Mesothelial cell of epicardium (in vitro differentiated cells): ENCODE measurements at regions not wholly inside any gene's neighbourhood (a gene's known extent, or its start where the extent isn't known, plus 50 kb on each side); places are given as distances from the start of the nearest gene placed in this dataset.
A peak's percentile ranks its signal among the peaks of the same experiment; 100 is the strongest.

ENCODE experiments used
- DNase-seq, 2 experiments: peaks; one replicate each; pipeline ENCODE4 v3.0.0; 2021; ENCODE audit warnings: low spot score in 2 of 2; ENCODE audit not compliant: unreplicated experiment in 2 of 2
- H3K27ac Mint-ChIP-seq: 2 replicates; pipeline ENCODE4 v1.8.0; 2021; ENCODE audit warnings: mixed read lengths
- H3K27me3 Mint-ChIP-seq: 2 replicates; pipeline ENCODE4 v1.8.0; 2021; ENCODE audit warnings: low read depth, mixed read lengths
- H3K36me3 Mint-ChIP-seq: 2 replicates; pipeline ENCODE4 v1.8.0; 2021; ENCODE audit warnings: mixed read lengths
- H3K4me1 Mint-ChIP-seq: 2 replicates; pipeline ENCODE4 v1.8.0; 2021; ENCODE audit warnings: mixed read lengths
- H3K4me3 Mint-ChIP-seq: 2 replicates; pipeline ENCODE4 v1.8.0; 2021; ENCODE audit warnings: mild to moderate bottlenecking, moderate library complexity, mixed read lengths
- H3K9me3 Mint-ChIP-seq: 2 replicates; pipeline ENCODE4 v1.8.0; 2021; ENCODE audit warnings: mixed read lengths
- TF ChIP-seq, protein P1 (sequence below): fragments of 200-600 bp; sonication (generic); IDR thresholded peaks from one replicate; pipeline ENCODE4 v1.5.0; 2021; ENCODE audit warnings: antibody characterized with exemption; ENCODE audit not compliant: unreplicated experiment

DNA sequence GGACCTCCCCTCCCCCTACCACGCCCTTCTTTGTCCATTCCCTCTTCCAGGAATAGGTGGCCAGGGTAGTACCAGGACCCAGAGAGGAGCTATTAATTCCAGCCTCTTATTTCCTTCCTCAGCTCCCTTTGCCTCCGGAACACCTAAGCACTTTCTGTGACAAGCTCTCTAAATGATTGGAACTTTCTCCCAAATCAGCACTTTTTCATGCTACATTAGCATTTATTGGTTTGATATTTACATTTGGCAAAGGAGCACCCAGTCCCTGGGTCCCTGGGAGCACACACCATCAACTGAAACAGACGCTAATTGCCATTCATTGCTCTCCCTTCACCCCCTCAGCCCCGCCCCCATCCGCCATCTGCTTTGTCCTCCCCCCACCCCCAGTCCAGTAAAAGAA is 182.0 kb upstream of the BCOR start:
- Mint-ChIP-seq H3K9me3 (peaks cover 22% of the 10 kb centered on the region), H3K4me3 (no peak overlapping the region), H3K27me3 (no peaks in the 10 kb centered on the region), H3K4me1 (no peaks in the 10 kb centered on the region), H3K36me3 (peaks cover 1% of the 10 kb centered on the region), H3K27ac (no peak overlapping the region)
- TF ChIP-seq, protein P1, sequence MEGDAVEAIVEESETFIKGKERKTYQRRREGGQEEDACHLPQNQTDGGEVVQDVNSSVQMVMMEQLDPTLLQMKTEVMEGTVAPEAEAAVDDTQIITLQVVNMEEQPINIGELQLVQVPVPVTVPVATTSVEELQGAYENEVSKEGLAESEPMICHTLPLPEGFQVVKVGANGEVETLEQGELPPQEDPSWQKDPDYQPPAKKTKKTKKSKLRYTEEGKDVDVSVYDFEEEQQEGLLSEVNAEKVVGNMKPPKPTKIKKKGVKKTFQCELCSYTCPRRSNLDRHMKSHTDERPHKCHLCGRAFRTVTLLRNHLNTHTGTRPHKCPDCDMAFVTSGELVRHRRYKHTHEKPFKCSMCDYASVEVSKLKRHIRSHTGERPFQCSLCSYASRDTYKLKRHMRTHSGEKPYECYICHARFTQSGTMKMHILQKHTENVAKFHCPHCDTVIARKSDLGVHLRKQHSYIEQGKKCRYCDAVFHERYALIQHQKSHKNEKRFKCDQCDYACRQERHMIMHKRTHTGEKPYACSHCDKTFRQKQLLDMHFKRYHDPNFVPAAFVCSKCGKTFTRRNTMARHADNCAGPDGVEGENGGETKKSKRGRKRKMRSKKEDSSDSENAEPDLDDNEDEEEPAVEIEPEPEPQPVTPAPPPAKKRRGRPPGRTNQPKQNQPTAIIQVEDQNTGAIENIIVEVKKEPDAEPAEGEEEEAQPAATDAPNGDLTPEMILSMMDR = no peak
- DNase-seq = no peak

DNA sequence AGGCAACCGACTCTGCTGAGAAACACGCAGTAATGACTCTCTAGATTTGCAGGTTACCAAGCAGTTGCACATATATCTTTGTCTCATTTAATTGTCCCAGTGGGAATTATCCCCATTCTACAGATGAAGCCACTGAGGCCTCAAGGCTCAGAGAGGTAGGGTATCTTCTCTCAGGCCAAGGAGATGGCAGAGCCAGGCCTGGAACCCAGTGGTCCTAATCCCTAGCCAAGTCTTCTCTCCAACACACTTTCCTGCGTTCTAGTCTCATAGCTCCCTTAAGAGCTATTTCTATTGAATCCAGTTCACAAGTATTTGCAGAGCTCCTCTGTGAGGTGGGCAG is 181.3 kb upstream of the BCOR start:
- Mint-ChIP-seq H3K27me3 (no peaks in the 10 kb centered on the region), H3K4me3 (no peak overlapping the region), H3K4me1 (no peaks in the 10 kb centered on the region), H3K27ac (no peak overlapping the region), H3K36me3 (peaks cover 1% of the 10 kb centered on the region), H3K9me3 (peaks cover 21% of the 10 kb centered on the region)
- TF ChIP-seq, protein P1 = no peak
- no peak for DNase-seq

DNA sequence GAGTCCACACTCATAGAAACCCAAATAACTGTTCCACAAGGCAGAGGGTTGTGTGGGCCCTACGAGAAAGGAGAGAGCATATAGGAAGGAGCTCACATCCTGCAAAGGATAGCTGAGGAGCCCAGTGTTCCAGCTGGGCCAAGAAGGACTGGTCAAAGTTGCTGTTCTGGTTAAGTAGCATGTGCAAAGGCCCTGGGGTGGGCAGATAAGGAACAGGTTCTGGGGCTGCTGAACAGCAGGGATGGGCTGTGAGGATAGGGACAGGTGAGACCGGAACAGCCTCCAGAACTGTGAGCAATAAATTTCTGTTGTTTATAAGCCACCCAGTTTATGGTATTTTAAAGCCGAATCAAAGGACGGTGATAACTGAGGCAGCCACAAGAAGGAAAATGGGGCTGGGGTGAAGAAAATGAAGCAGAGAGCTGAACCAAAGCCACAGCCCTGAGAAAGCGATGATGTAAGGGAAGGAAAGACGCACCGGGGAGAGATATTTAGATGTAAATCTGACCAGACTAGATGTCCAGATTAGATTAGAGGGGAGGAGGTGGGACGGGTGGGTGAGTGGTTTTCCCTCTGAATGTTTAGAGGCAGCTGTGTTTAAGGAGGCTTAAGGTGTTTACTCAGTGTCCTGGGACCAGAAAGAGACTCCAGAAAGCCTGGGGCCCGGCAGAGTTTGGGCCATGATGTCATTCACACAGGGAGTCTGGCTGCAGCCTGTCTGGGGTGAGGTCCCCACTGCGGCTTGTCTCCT is 180.8 kb upstream of the BCOR start:
- no peak for DNase-seq
- Mint-ChIP-seq H3K27ac (peak overlapping the region; percentile 62), H3K4me1 (peaks cover under 1% of the 10 kb centered on the region), H3K9me3 (peaks cover 21% of the 10 kb centered on the region), H3K4me3 (no peak overlapping the region), H3K27me3 (no peaks in the 10 kb centered on the region), H3K36me3 (peaks cover 1% of the 10 kb centered on the region)
- TF ChIP-seq, protein P1 = no peak

DNA sequence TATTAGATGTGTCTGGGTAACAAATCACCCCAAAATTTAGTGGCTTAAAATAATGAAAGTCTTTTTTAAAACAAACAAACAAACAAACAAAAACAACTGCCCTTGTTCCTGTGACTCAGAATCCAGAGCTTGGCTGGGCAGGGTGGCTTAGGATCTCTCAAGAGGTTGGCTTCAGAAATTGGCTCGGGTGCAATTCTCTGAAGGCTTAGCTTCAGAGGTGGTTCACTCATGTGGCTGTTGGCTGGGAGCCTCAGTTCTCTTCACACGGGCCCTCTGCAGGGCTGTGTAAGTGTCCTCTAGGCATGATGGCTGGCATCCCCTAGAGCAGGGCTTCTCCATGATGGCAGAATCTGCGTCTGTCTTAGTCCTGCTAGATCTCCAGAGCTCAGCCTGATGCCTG is 179.9 kb upstream of the BCOR start:
- no peak overlapping the region for H3K4me3 Mint-ChIP-seq
- H3K27me3 Mint-ChIP-seq = no peaks in the 10 kb centered on the region
- TF ChIP-seq, protein P1 = no peak
- DNase-seq = no peak
- H3K4me1 Mint-ChIP-seq = peaks cover 8% of the 10 kb centered on the region
- no peak overlapping the region for H3K27ac Mint-ChIP-seq
- H3K9me3 Mint-ChIP-seq = peaks cover 21% of the 10 kb centered on the region
- peaks cover 1% of the 10 kb centered on the region for H3K36me3 Mint-ChIP-seq

DNA sequence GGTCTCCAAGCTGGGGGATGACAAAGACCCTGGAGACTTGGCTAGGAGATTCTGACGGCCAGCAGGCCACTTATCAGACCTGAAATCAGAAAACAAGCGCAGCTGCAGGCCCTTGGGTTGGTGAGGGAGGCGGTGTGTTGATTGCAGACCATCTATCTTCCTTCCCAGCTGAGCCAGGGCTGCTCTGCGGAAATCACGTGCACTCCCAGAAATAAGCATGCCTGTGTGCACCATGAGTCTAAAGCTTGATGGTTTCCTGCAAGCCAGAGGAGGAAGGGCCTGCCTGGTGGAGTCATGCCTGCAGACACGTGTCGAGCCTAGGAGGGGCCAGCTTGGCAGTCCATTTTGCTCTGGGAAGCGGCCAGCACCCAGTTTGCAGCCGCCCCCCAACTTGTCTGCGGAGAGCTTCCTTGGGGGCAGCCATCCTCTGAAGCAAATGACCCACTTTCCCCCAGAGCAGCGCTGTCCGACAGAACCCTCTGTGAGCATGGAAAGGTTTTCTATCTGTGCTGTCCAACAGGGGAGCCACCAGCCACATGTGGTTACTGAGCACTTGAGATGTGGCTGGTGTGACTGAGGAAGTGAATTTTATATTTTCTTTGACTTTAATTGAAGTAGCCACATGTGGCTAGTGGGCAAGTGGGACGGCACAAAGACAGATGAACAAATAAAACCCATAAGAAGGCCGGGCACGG is 175.7 kb upstream of the BCOR start:
- Mint-ChIP-seq H3K4me3 (no peak overlapping the region), H3K27me3 (no peaks in the 10 kb centered on the region)
- no peak for DNase-seq

More for the DNA sequence above, 175.7 kb upstream of the BCOR start:
- Mint-ChIP-seq H3K27ac (peak overlapping the region; percentile 16), H3K9me3 (peaks cover 19% of the 10 kb centered on the region), H3K36me3 (peaks cover 1% of the 10 kb centered on the region), H3K4me1 (peaks cover 16% of the 10 kb centered on the region)
- TF ChIP-seq, protein P1 = no peak
